ENCODE measurements at regions not wholly inside any gene's neighbourhood (a gene's known extent, or its start where the extent isn't known, plus 50 kb on each side); places are given as distances from the start of the nearest gene placed in this dataset.
"Not testable (repeated sequence)": the region's sequence is repeated elsewhere in the genome, so short reads cannot be mapped to it uniquely, and the experiment has no call there.

- no peak for DNase-seq (ENCODE audit: low read depth in 2 of 2)
These were observed 294.2 kb upstream of the C16orf82 start for GRCh38 chr16:26772503-26772902.

- no peak for DNase-seq (ENCODE audit: low read depth in 2 of 2)
These were observed 288.9 kb upstream of the C16orf82 start for GRCh38 chr16:26777821-26778220.

- no peak for DNase-seq (ENCODE audit: low read depth in 2 of 2)
These were observed 278.8 kb upstream of the C16orf82 start for GRCh38 chr16:26787924-26788323.

GRCh38 chr16:26791169-26791568 lies 275.6 kb upstream of the C16orf82 start:
- DNase-seq (ENCODE audit: low read depth in 2 of 2) = no peak

- DNase-seq (ENCODE audit: low read depth in 2 of 2) = no peak
These were observed 271.5 kb upstream of the C16orf82 start for GRCh38 chr16:26795184-26795583.

GRCh38 chr16:26801628-26802027 lies 265.1 kb upstream of the C16orf82 start:
- DNase-seq (ENCODE audit: low read depth in 2 of 2) = no peak

GRCh38 chr16:26802440-26802839 lies 264.3 kb upstream of the C16orf82 start:
- no peak for DNase-seq (ENCODE audit: low read depth in 2 of 2)

GRCh38 chr16:26802965-26803364 lies 263.8 kb upstream of the C16orf82 start:
- no peak for DNase-seq (ENCODE audit: low read depth in 2 of 2)

GRCh38 chr16:26806657-26807056 lies 260.1 kb upstream of the C16orf82 start:
- no peak for DNase-seq (ENCODE audit: low read depth in 2 of 2)

- DNase-seq (ENCODE audit: low read depth in 2 of 2) = no peak
These were observed 257.3 kb upstream of the C16orf82 start for GRCh38 chr16:26809461-26809860.

- DNase-seq (ENCODE audit: low read depth in 2 of 2) = no peak
These were observed 250.5 kb upstream of the C16orf82 start for GRCh38 chr16:26816266-26816665.

GRCh38 chr16:26816885-26817571 lies 249.7 kb upstream of the C16orf82 start:
- DNase-seq (ENCODE audit: low read depth in 2 of 2) = no peak

GRCh38 chr16:26818393-26818792 lies 248.3 kb upstream of the C16orf82 start:
- no peak for DNase-seq (ENCODE audit: low read depth in 2 of 2)

- no peak for DNase-seq (ENCODE audit: low read depth in 2 of 2)
These were observed 242.3 kb upstream of the C16orf82 start for GRCh38 chr16:26824469-26824868.

GRCh38 chr16:26826500-26826899 lies 240.2 kb upstream of the C16orf82 start:
- no peak for DNase-seq (ENCODE audit: low read depth in 2 of 2)

- DNase-seq (ENCODE audit: low read depth in 2 of 2) = no peak
These were observed 239.3 kb upstream of the C16orf82 start for GRCh38 chr16:26827386-26827785.

GRCh38 chr16:26830428-26831127 lies 236.1 kb upstream of the C16orf82 start:
- no peak for DNase-seq (ENCODE audit: low read depth in 2 of 2)

- not testable (repeated sequence) for DNase-seq (ENCODE audit: low read depth in 2 of 2)
These were observed 230.6 kb upstream of the C16orf82 start for GRCh38 chr16:26836114-26836513.

- no peak for DNase-seq (ENCODE audit: low read depth in 2 of 2)
These were observed 227.8 kb upstream of the C16orf82 start for GRCh38 chr16:26838931-26839330.

GRCh38 chr16:26840691-26841090 lies 226.0 kb upstream of the C16orf82 start:
- DNase-seq (ENCODE audit: low read depth in 2 of 2) = no peak

GRCh38 chr16:26856271-26856670 lies 210.5 kb upstream of the C16orf82 start:
- DNase-seq (ENCODE audit: low read depth in 2 of 2) = no peak

- DNase-seq (ENCODE audit: low read depth in 2 of 2) = no peak
These were observed 209.9 kb upstream of the C16orf82 start for GRCh38 chr16:26856791-26857190.

GRCh38 chr16:26857371-26857770 lies 209.4 kb upstream of the C16orf82 start:
- no peak for DNase-seq (ENCODE audit: low read depth in 2 of 2)

- DNase-seq (ENCODE audit: low read depth in 2 of 2) = no peak
These were observed 206.2 kb upstream of the C16orf82 start for GRCh38 chr16:26860506-26860905.

Data from stimulated activated CD4-positive, alpha-beta T cell treated with anti-CD3 and anti-CD28 coated beads, Interleukin-1b, Interleukin-23, amount 100 ng/mL, for 4 hours (primary cell).